C4-2B (cell line): ENCODE measurements at regions not wholly inside any gene's neighbourhood (a gene's known extent, or its start where the extent isn't known, plus 50 kb on each side); places are given as distances from the start of the nearest gene placed in this dataset.

Experiments
- H3K27ac ChIP-seq: fragments of 450-650 bp; 2 replicates; pipeline ENCODE4 v1.5.1; 2017
- CTCF ChIP-seq: fragments of 450-650 bp; conservative IDR thresholded peaks from 2 replicates; pipeline ENCODE4 v1.5.1; 2017; ENCODE audit warnings: mild to moderate bottlenecking
- ZFX ChIP-seq: fragments of 450-650 bp; IDR thresholded peaks from 2 replicates; pipeline ENCODE4 v1.6.1; 2017

GRCh38 chr3:72591522-72592421, 256.5 kb downstream of the SHQ1 start:
- TF ChIP-seq ZFX, result no peak
- TF ChIP-seq CTCF, result no peak
- no peak overlapping the region for H3K27ac ChIP-seq

GRCh38 chr3:72590732-72591221, 257.5 kb downstream of the SHQ1 start:
- TF ChIP-seq CTCF (no peak), ZFX (no peak)
- no peak overlapping the region for H3K27ac ChIP-seq

GRCh38 chr3:72587282-72587681, 261.0 kb downstream of the SHQ1 start:
- no peak overlapping the region for H3K27ac ChIP-seq
- TF ChIP-seq ZFX (no peak), CTCF (no peak)

- TF ChIP-seq ZFX, result no peak
- TF ChIP-seq CTCF, result no peak
- H3K27ac ChIP-seq, result no peak overlapping the region
These were observed 261.6 kb downstream of the SHQ1 start for GRCh38 chr3:72586694-72587093.

GRCh38 chr3:72585966-72586365, 262.3 kb downstream of the SHQ1 start:
- TF ChIP-seq ZFX (no peak), CTCF (no peak)
- no peak overlapping the region for H3K27ac ChIP-seq

GRCh38 chr3:72584262-72584661, 264.0 kb downstream of the SHQ1 start:
- H3K27ac ChIP-seq, result no peak overlapping the region
- TF ChIP-seq ZFX, result no peak
- TF ChIP-seq CTCF, result no peak

GRCh38 chr3:72582963-72583362, 265.3 kb downstream of the SHQ1 start:
- no peak overlapping the region for H3K27ac ChIP-seq
- TF ChIP-seq CTCF (no peak), ZFX (no peak)
